Ectodermal cell (in vitro differentiated cells): ENCODE measurements at regions not wholly inside any gene's neighbourhood (a gene's known extent, or its start where the extent isn't known, plus 50 kb on each side); places are given as distances from the start of the nearest gene placed in this dataset.

ENCODE experiments used
- H3K27ac ChIP-seq: 2 replicates; pipeline ENCODE4 v1.7.0; 2013; ENCODE audit warnings: mild to moderate bottlenecking, low read depth, low read length; ENCODE audit not compliant: insufficient read depth, poor library complexity, severe bottlenecking
- H3K27me3 ChIP-seq: 2 replicates; pipeline ENCODE4 v1.7.0; 2013; ENCODE audit warnings: mild to moderate bottlenecking, low read length; ENCODE audit not compliant: insufficient read depth, control insufficient read depth, poor library complexity, severe bottlenecking
- H3K36me3 ChIP-seq: one replicate; pipeline ENCODE4 v1.7.0; 2013; ENCODE audit warnings: low read length; ENCODE audit not compliant: control insufficient read depth, insufficient read depth
- H3K4me1 ChIP-seq: one replicate; pipeline ENCODE4 v1.7.0; 2013; ENCODE audit warnings: low read length; ENCODE audit not compliant: control insufficient read depth, insufficient read depth
- H3K4me3 ChIP-seq: 2 replicates; pipeline ENCODE4 v1.7.0; 2013; ENCODE audit warnings: low read depth, low read length, control low read depth; ENCODE audit not compliant: insufficient read depth
- H3K9me3 ChIP-seq: 2 replicates; pipeline ENCODE4 v1.7.0; 2013; ENCODE audit warnings: mild to moderate bottlenecking, low read length, moderate library complexity; ENCODE audit not compliant: control insufficient read depth
- WGBS, 2 experiments: methylation state at CpG; one replicate each; pipeline ENCODE4 v1.1.7; 2013; ENCODE audit warnings: missing lambda C conversion rate in 2 of 2; 5-methylcytosine and 5-hydroxymethylcytosine counted together

GRCh38 chr1:168892931-168893330 lies 163.9 kb upstream of the DPT start:
- Histone ChIP-seq H3K9me3 (no peaks in the 10 kb centered on the region), H3K4me3 (no peak overlapping the region), H3K36me3 (no peaks in the 10 kb centered on the region), H3K27me3 (no peaks in the 10 kb centered on the region), H3K27ac (no peak overlapping the region), H3K4me1 (no peaks in the 10 kb centered on the region)
- WGBS, 2 experiments = 94 to 97% methylated on average over 3 of the region's 3 CpGs

GRCh38 chr1:168893359-168893801 lies 164.4 kb upstream of the DPT start:
- Histone ChIP-seq H3K9me3 (no peaks in the 10 kb centered on the region), H3K27ac (no peak overlapping the region), H3K4me3 (no peak overlapping the region), H3K36me3 (no peaks in the 10 kb centered on the region), H3K4me1 (no peaks in the 10 kb centered on the region), H3K27me3 (no peaks in the 10 kb centered on the region)
- 92 to 94% methylated on average over 3 of the region's 3 CpGs for WGBS, 2 experiments

GRCh38 chr1:168894397-168894903 lies 165.4 kb upstream of the DPT start:
- Histone ChIP-seq H3K4me1 (no peaks in the 10 kb centered on the region), H3K4me3 (no peak overlapping the region), H3K27ac (no peak overlapping the region), H3K36me3 (no peaks in the 10 kb centered on the region), H3K9me3 (no peaks in the 10 kb centered on the region), H3K27me3 (no peaks in the 10 kb centered on the region)
- 92 to 93% methylated on average over 3 of the region's 4 CpGs for WGBS, 2 experiments

GRCh38 chr1:168897249-168897648 lies 168.2 kb upstream of the DPT start:
- H3K4me3 ChIP-seq = no peak overlapping the region
- WGBS, 2 experiments = 84 to 88% methylated on average over 2 of the region's 2 CpGs
- no peak overlapping the region for H3K27ac ChIP-seq
- H3K27me3 ChIP-seq = no peaks in the 10 kb centered on the region
- H3K4me1 ChIP-seq = no peaks in the 10 kb centered on the region
- H3K9me3 ChIP-seq = no peaks in the 10 kb centered on the region
- H3K36me3 ChIP-seq = no peaks in the 10 kb centered on the region

GRCh38 chr1:168903237-168903830 lies 174.3 kb upstream of the DPT start:
- Histone ChIP-seq H3K27me3 (no peaks in the 10 kb centered on the region), H3K9me3 (no peaks in the 10 kb centered on the region), H3K27ac (no peak overlapping the region), H3K36me3 (no peaks in the 10 kb centered on the region), H3K4me3 (no peak overlapping the region), H3K4me1 (no peaks in the 10 kb centered on the region)
- 84 to 92% methylated on average over 2 of the region's 2 CpGs for WGBS, 2 experiments

GRCh38 chr1:168905633-168906032 lies 176.6 kb upstream of the DPT start:
- 100% methylated on average over 2 of the region's 2 CpGs for WGBS, 2 experiments
- H3K27ac ChIP-seq = no peak overlapping the region
- no peak overlapping the region for H3K4me3 ChIP-seq
- H3K36me3 ChIP-seq = no peaks in the 10 kb centered on the region
- no peaks in the 10 kb centered on the region for H3K4me1 ChIP-seq
- no peaks in the 10 kb centered on the region for H3K9me3 ChIP-seq
- no peaks in the 10 kb centered on the region for H3K27me3 ChIP-seq

GRCh38 chr1:168906367-168906766 lies 177.4 kb upstream of the DPT start:
- H3K9me3 ChIP-seq = no peaks in the 10 kb centered on the region
- WGBS, 2 experiments = 83 to 86% methylated on average over 2 of the region's 2 CpGs
- H3K27me3 ChIP-seq = no peaks in the 10 kb centered on the region
- no peak overlapping the region for H3K4me3 ChIP-seq
- no peak overlapping the region for H3K27ac ChIP-seq
- no peaks in the 10 kb centered on the region for H3K36me3 ChIP-seq
- no peaks in the 10 kb centered on the region for H3K4me1 ChIP-seq

- H3K36me3 ChIP-seq = no peaks in the 10 kb centered on the region
- H3K4me3 ChIP-seq = no peak overlapping the region
- no peaks in the 10 kb centered on the region for H3K4me1 ChIP-seq
- H3K27ac ChIP-seq = no peak overlapping the region
- no peaks in the 10 kb centered on the region for H3K9me3 ChIP-seq
- WGBS, 2 experiments = 89 to 93% methylated on average over 5 of the region's 5 CpGs
- no peaks in the 10 kb centered on the region for H3K27me3 ChIP-seq
Observed at GRCh38 chr1:168907053-168907452, 178.0 kb upstream of the DPT start.

- H3K36me3 ChIP-seq = no peaks in the 10 kb centered on the region
- no peak overlapping the region for H3K27ac ChIP-seq
- no peaks in the 10 kb centered on the region for H3K4me1 ChIP-seq
- no peak overlapping the region for H3K4me3 ChIP-seq
- H3K9me3 ChIP-seq = no peaks in the 10 kb centered on the region
- H3K27me3 ChIP-seq = no peaks in the 10 kb centered on the region
Observed at GRCh38 chr1:168907786-168908348, 178.9 kb upstream of the DPT start.

- Histone ChIP-seq H3K4me1 (no peaks in the 10 kb centered on the region), H3K36me3 (no peaks in the 10 kb centered on the region), H3K4me3 (no peak overlapping the region), H3K27ac (no peak overlapping the region), H3K9me3 (no peaks in the 10 kb centered on the region), H3K27me3 (no peaks in the 10 kb centered on the region)
- 47 to 50% methylated on average over 2 of the region's 2 CpGs for WGBS, 2 experiments
Observed at GRCh38 chr1:168910403-168910802, 181.4 kb upstream of the DPT start.
